Gastroesophageal sphincter (tissue), 3 donors: ENCODE measurements at regions not wholly inside any gene's neighbourhood (a gene's known extent, or its start where the extent isn't known, plus 50 kb on each side); places are given as distances from the start of the nearest gene placed in this dataset.

Experiments
- EP300 ChIP-seq: sonication (generic); formaldehyde crosslinking; IDR thresholded peaks from one replicate; pipeline ENCODE4 v1.6.1; 2017; ENCODE audit warnings: antibody characterized with exemption, mild to moderate bottlenecking
- POLR2A ChIP-seq, 2 donors: fragments of 450-650 bp; IDR thresholded peaks; one replicate each; pipeline ENCODE4 v1.6.1; 2017; ENCODE audit warnings: antibody characterized with exemption in 2 of 2, mild to moderate bottlenecking in 2 of 2, moderate library complexity in 1 of 2
- TF ChIP-seq, protein P1 (sequence below), 4 experiments: fragments of 200-600 bp in 2 of 4; fragments of 450-650 bp in 2 of 4; sonication (generic) in 1 of 4; IDR thresholded peaks; one replicate each; pipeline ENCODE4 v1.5.1; 2017 to 2019; ENCODE audit warnings: antibody characterized with exemption in 4 of 4, mild to moderate bottlenecking in 2 of 4, moderate library complexity in 2 of 4

GRCh38 chr3:33982269-33982798 is 183.9 kb downstream of the PDCD6IP start:
- TF ChIP-seq, protein P1, sequence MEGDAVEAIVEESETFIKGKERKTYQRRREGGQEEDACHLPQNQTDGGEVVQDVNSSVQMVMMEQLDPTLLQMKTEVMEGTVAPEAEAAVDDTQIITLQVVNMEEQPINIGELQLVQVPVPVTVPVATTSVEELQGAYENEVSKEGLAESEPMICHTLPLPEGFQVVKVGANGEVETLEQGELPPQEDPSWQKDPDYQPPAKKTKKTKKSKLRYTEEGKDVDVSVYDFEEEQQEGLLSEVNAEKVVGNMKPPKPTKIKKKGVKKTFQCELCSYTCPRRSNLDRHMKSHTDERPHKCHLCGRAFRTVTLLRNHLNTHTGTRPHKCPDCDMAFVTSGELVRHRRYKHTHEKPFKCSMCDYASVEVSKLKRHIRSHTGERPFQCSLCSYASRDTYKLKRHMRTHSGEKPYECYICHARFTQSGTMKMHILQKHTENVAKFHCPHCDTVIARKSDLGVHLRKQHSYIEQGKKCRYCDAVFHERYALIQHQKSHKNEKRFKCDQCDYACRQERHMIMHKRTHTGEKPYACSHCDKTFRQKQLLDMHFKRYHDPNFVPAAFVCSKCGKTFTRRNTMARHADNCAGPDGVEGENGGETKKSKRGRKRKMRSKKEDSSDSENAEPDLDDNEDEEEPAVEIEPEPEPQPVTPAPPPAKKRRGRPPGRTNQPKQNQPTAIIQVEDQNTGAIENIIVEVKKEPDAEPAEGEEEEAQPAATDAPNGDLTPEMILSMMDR (IDR thresholded peaks at IDR 0.05): no peak
- TF ChIP-seq EP300: no peak
- no peak for TF ChIP-seq POLR2A (IDR thresholded peaks at IDR 0.05)
